ENCODE measurements at regions not wholly inside any gene's neighbourhood (a gene's known extent, or its start where the extent isn't known, plus 50 kb on each side); places are given as distances from the start of the nearest gene placed in this dataset.
"Not testable (repeated sequence)": the region's sequence is repeated elsewhere in the genome, so short reads cannot be mapped to it uniquely, and the experiment has no call there.

- no peak for DNase-seq
- H3K4me1 ChIP-seq = no peaks in the 10 kb centered on the region
- H3K27me3 ChIP-seq = no peaks in the 10 kb centered on the region
- H3K4me3 ChIP-seq (ENCODE audit: low read depth, low read length) = no peak overlapping the region
- no peak for TF ChIP-seq CTCF (IDR thresholded peaks at IDR 0.05; ENCODE audit: low read depth, low read length)
- H3K36me3 ChIP-seq = no peaks in the 10 kb centered on the region
- no peaks in the 10 kb centered on the region for H3K9me3 ChIP-seq
These were observed 131.5 kb upstream of the SP8 start for GRCh38 chr7:20918156-20918555.

- not testable (repeated sequence) for H3K4me3 ChIP-seq (ENCODE audit: low read depth, low read length); H3K9me3 ChIP-seq; DNase-seq; H3K27me3 ChIP-seq; H3K4me1 ChIP-seq; H3K36me3 ChIP-seq
These were observed 140.5 kb upstream of the SP8 start for GRCh38 chr7:20927178-20927577.

- TF ChIP-seq CTCF (IDR thresholded peaks at IDR 0.05; ENCODE audit: low read depth, low read length) = no peak
- Histone ChIP-seq H3K36me3 (no peaks in the 10 kb centered on the region), H3K9me3 (no peaks in the 10 kb centered on the region), H3K27me3 (no peaks in the 10 kb centered on the region), H3K4me1 (no peaks in the 10 kb centered on the region), H3K4me3 (ENCODE audit: low read depth, low read length) (no peak overlapping the region)
- no peak for DNase-seq
These were observed 141.3 kb upstream of the SP8 start for GRCh38 chr7:20927976-20928375.

GRCh38 chr7:20929199-20929598 lies 142.5 kb upstream of the SP8 start:
- Histone ChIP-seq H3K36me3 (no peaks in the 10 kb centered on the region), H3K4me1 (no peaks in the 10 kb centered on the region), H3K27me3 (no peaks in the 10 kb centered on the region), H3K9me3 (no peaks in the 10 kb centered on the region), H3K4me3 (ENCODE audit: low read depth, low read length) (no peak overlapping the region)
- no peak for DNase-seq
- TF ChIP-seq CTCF (IDR thresholded peaks at IDR 0.05; ENCODE audit: low read depth, low read length) = no peak

- Histone ChIP-seq H3K36me3 (no peaks in the 10 kb centered on the region), H3K4me3 (ENCODE audit: low read depth, low read length) (no peak overlapping the region), H3K9me3 (no peaks in the 10 kb centered on the region), H3K27me3 (no peaks in the 10 kb centered on the region), H3K4me1 (no peaks in the 10 kb centered on the region)
- TF ChIP-seq CTCF (IDR thresholded peaks at IDR 0.05; ENCODE audit: low read depth, low read length) = no peak
- no peak for DNase-seq
These were observed 145.1 kb upstream of the SP8 start for GRCh38 chr7:20931739-20932138.

GRCh38 chr7:20932785-20933527 lies 146.3 kb upstream of the SP8 start:
- H3K4me3 ChIP-seq (ENCODE audit: low read depth, low read length) = no peak overlapping the region
- TF ChIP-seq CTCF (IDR thresholded peaks at IDR 0.05; ENCODE audit: low read depth, low read length) = no peak
- no peak for DNase-seq
- H3K9me3 ChIP-seq = no peaks in the 10 kb centered on the region
- H3K36me3 ChIP-seq = no peaks in the 10 kb centered on the region
- H3K4me1 ChIP-seq = no peaks in the 10 kb centered on the region
- H3K27me3 ChIP-seq = no peaks in the 10 kb centered on the region

Measured in BE2C (cell line).